KMS-11 (cell line): ENCODE measurements at regions not wholly inside any gene's neighbourhood (a gene's known extent, or its start where the extent isn't known, plus 50 kb on each side); places are given as distances from the start of the nearest gene placed in this dataset.

Experiments used
- H2AFZ ChIP-seq: fragments of 200-600 bp; sonication (generic); 2 replicates; pipeline ENCODE4 v1.6.1; 2016; ENCODE audit warnings: antibody characterized with exemption, mixed run types, low read depth
- H3K27ac ChIP-seq: fragments of 200-600 bp; sonication (generic); 2 replicates; pipeline ENCODE4 v1.6.1; 2016; ENCODE audit warnings: mild to moderate bottlenecking, mixed run types
- H3K27me3 ChIP-seq: fragments of 200-600 bp; sonication (generic); 2 replicates; pipeline ENCODE4 v1.6.1; 2017; ENCODE audit warnings: mild to moderate bottlenecking, low read depth, mixed run types, moderate library complexity; ENCODE audit not compliant: insufficient read depth
- H3K36me3 ChIP-seq: fragments of 200-600 bp; sonication (generic); 2 replicates; pipeline ENCODE4 v1.6.1; 2017; ENCODE audit warnings: mild to moderate bottlenecking, mixed run types; ENCODE audit not compliant: insufficient read depth
- H3K4me1 ChIP-seq: fragments of 200-600 bp; sonication (generic); 2 replicates; pipeline ENCODE4 v1.6.1; 2016; ENCODE audit warnings: mild to moderate bottlenecking, low read depth, mixed run types; ENCODE audit not compliant: poor library complexity, severe bottlenecking
- H3K4me2 ChIP-seq: fragments of 200-600 bp; sonication (generic); 2 replicates; pipeline ENCODE4 v1.7.0; 2016; ENCODE audit warnings: mild to moderate bottlenecking, mixed run types
- H3K4me3 ChIP-seq: fragments of 200-600 bp; sonication (generic); IDR thresholded peaks from 2 replicates; pipeline ENCODE4 v1.6.1; 2017; ENCODE audit warnings: low read depth, low read length, mixed read lengths; ENCODE audit not compliant: insufficient read depth
- H3K79me2 ChIP-seq: fragments of 200-600 bp; sonication (generic); 2 replicates; pipeline ENCODE4 v1.6.1; 2016; ENCODE audit warnings: low read depth, mixed run types; ENCODE audit not compliant: insufficient read depth
- H3K9ac ChIP-seq: fragments of 200-600 bp; sonication (generic); 2 replicates; pipeline ENCODE4 v1.6.1; 2016; ENCODE audit warnings: mild to moderate bottlenecking, mixed run types
- H4K20me1 ChIP-seq: fragments of 200-600 bp; sonication (generic); 2 replicates; pipeline ENCODE4 v1.6.1; 2016; ENCODE audit warnings: mild to moderate bottlenecking, mixed run types; ENCODE audit not compliant: insufficient read depth
- CTCF ChIP-seq: fragments of 200-600 bp; sonication (generic); conservative IDR thresholded peaks from 2 replicates; pipeline ENCODE4 v1.6.1; 2017; ENCODE audit warnings: low read depth, mild to moderate bottlenecking, antibody characterized with exemption, low read length, moderate library complexity, mixed read lengths

GRCh38 chr10:3235996-3236510 is 63.5 kb upstream of the PITRM1 start:
- H3K4me3 ChIP-seq: no peak overlapping the region
- H3K27me3 ChIP-seq: no peaks in the 10 kb centered on the region
- H3K4me1 ChIP-seq: peaks cover 6% of the 10 kb centered on the region
- no peak overlapping the region for H3K9ac ChIP-seq
- H3K36me3 ChIP-seq: no peaks in the 10 kb centered on the region
- H3K27ac ChIP-seq: no peak overlapping the region
- no peak for TF ChIP-seq CTCF
- H3K4me2 ChIP-seq: no peak overlapping the region
- H4K20me1 ChIP-seq: no peaks in the 10 kb centered on the region
- no peak overlapping the region for H2AFZ ChIP-seq
- no peaks in the 10 kb centered on the region for H3K79me2 ChIP-seq

- no peak for TF ChIP-seq CTCF
- Histone ChIP-seq H3K79me2 (no peaks in the 10 kb centered on the region), H3K4me1 (peaks cover 6% of the 10 kb centered on the region), H3K4me2 (no peak overlapping the region), H3K36me3 (no peaks in the 10 kb centered on the region), H3K9ac (no peak overlapping the region), H3K27ac (no peak overlapping the region), H3K4me3 (no peak overlapping the region), H2AFZ (no peak overlapping the region), H3K27me3 (no peaks in the 10 kb centered on the region), H4K20me1 (no peaks in the 10 kb centered on the region)
Observed at GRCh38 chr10:3235395-3235794, 62.8 kb upstream of the PITRM1 start.

GRCh38 chr10:3233486-3233990 is 61.0 kb upstream of the PITRM1 start:
- no peaks in the 10 kb centered on the region for H3K27me3 ChIP-seq
- no peaks in the 10 kb centered on the region for H3K36me3 ChIP-seq
- no peak overlapping the region for H3K4me2 ChIP-seq
- H2AFZ ChIP-seq: no peak overlapping the region
- TF ChIP-seq CTCF: no peak
- no peak overlapping the region for H3K27ac ChIP-seq
- H3K4me1 ChIP-seq: peaks cover 3% of the 10 kb centered on the region
- H4K20me1 ChIP-seq: no peaks in the 10 kb centered on the region
- H3K9ac ChIP-seq: no peak overlapping the region
- no peak overlapping the region for H3K4me3 ChIP-seq
- no peaks in the 10 kb centered on the region for H3K79me2 ChIP-seq

- no peak overlapping the region for H3K27ac ChIP-seq
- no peak overlapping the region for H3K4me3 ChIP-seq
- no peaks in the 10 kb centered on the region for H3K79me2 ChIP-seq
- H3K36me3 ChIP-seq: no peaks in the 10 kb centered on the region
- H4K20me1 ChIP-seq: no peaks in the 10 kb centered on the region
- no peak overlapping the region for H3K9ac ChIP-seq
- no peak for TF ChIP-seq CTCF
- H2AFZ ChIP-seq: no peak overlapping the region
- H3K4me1 ChIP-seq: peaks cover 17% of the 10 kb centered on the region
- H3K4me2 ChIP-seq: no peak overlapping the region
- H3K27me3 ChIP-seq: no peaks in the 10 kb centered on the region
Observed at GRCh38 chr10:3231951-3232730, 59.6 kb upstream of the PITRM1 start.
